Coronary artery (tissue), 2 donors: ENCODE measurements at regions not wholly inside any gene's neighbourhood (a gene's known extent, or its start where the extent isn't known, plus 50 kb on each side); places are given as distances from the start of the nearest gene placed in this dataset.

Source experiments
- DNase-seq: peaks from one replicate; pipeline ENCODE4 v3.0.0-alpha.2; 2017; ENCODE audit warnings: low spot score
- H3K27ac ChIP-seq, 2 donors: fragments of 200-600 bp; sonication (generic); one replicate each; pipeline ENCODE4 v1.5.1; 2016 to 2019
- H3K4me3 ChIP-seq: fragments of 200-600 bp; sonication (generic); 2 replicates; pipeline ENCODE4 v1.5.1; 2016; ENCODE audit warnings: mild to moderate bottlenecking, moderate library complexity
- CTCF ChIP-seq: fragments of 200-600 bp; sonication (generic); IDR thresholded peaks from one replicate; pipeline ENCODE4 v1.5.1; 2019; ENCODE audit warnings: antibody characterized with exemption

GRCh38 chr6:28748192-28748591 is 175.6 kb downstream of the TRIM27 start:
- H3K4me3 ChIP-seq, result no peak overlapping the region
- H3K27ac ChIP-seq, result no peak overlapping the region
- no peak for TF ChIP-seq CTCF
- DNase-seq, result no peak

GRCh38 chr6:28750926-28751458 is 172.8 kb downstream of the TRIM27 start:
- no peak for DNase-seq
- Histone ChIP-seq H3K27ac (no peak overlapping the region), H3K4me3 (no peak overlapping the region)
- TF ChIP-seq CTCF, result no peak

- DNase-seq, result no peak
- Histone ChIP-seq H3K27ac (no peak overlapping the region), H3K4me3 (no peak overlapping the region)
- no peak for TF ChIP-seq CTCF
These were observed 172.3 kb downstream of the TRIM27 start for GRCh38 chr6:28751514-28751913.

GRCh38 chr6:28751963-28752350 is 171.8 kb downstream of the TRIM27 start:
- Histone ChIP-seq H3K4me3 (no peak overlapping the region), H3K27ac (no peak overlapping the region)
- no peak for TF ChIP-seq CTCF
- no peak for DNase-seq

GRCh38 chr6:28757429-28758045 is 166.2 kb downstream of the TRIM27 start:
- DNase-seq, result no peak
- TF ChIP-seq CTCF, result no peak
- Histone ChIP-seq H3K4me3 (no peak overlapping the region), H3K27ac (no peak overlapping the region)

GRCh38 chr6:28758046-28758817 is 165.6 kb downstream of the TRIM27 start:
- H3K4me3 ChIP-seq, result no peak overlapping the region
- DNase-seq, result no peak
- H3K27ac ChIP-seq, result no peak overlapping the region
- TF ChIP-seq CTCF, result no peak

GRCh38 chr6:28758818-28759235 is 165.0 kb downstream of the TRIM27 start:
- no peak for DNase-seq
- Histone ChIP-seq H3K4me3 (no peak overlapping the region), H3K27ac (no peak overlapping the region)
- no peak for TF ChIP-seq CTCF
